Type B pancreatic cell (in vitro differentiated cells): ENCODE measurements at regions not wholly inside any gene's neighbourhood (a gene's known extent, or its start where the extent isn't known, plus 50 kb on each side); places are given as distances from the start of the nearest gene placed in this dataset.

Experiments
- DNase-seq: peaks from one replicate; pipeline ENCODE4 v3.0.0; 2021; ENCODE audit warnings: mixed read lengths; ENCODE audit not compliant: unreplicated experiment; ENCODE audit errors: extremely low spot score
- H3K27ac Mint-ChIP-seq: 2 replicates; pipeline ENCODE4 v1.8.0; 2021; ENCODE audit warnings: mild to moderate bottlenecking, mixed read lengths
- H3K27me3 Mint-ChIP-seq: 2 replicates; pipeline ENCODE4 v1.8.0; 2021; ENCODE audit warnings: mixed read lengths
- H3K36me3 Mint-ChIP-seq: 2 replicates; pipeline ENCODE4 v1.8.0; 2021; ENCODE audit warnings: mixed read lengths
- H3K4me1 Mint-ChIP-seq: one replicate; pipeline ENCODE4 v1.8.0; 2021; ENCODE audit warnings: mixed read lengths; ENCODE audit not compliant: unreplicated experiment
- H3K4me3 Mint-ChIP-seq: 2 replicates; pipeline ENCODE4 v1.8.0; 2021; ENCODE audit warnings: mild to moderate bottlenecking, mixed read lengths
- H3K9me3 Mint-ChIP-seq: 2 replicates; pipeline ENCODE4 v1.8.0; 2021; ENCODE audit warnings: mixed read lengths
- CTCF ChIP-seq: fragments of 200-600 bp; sonication (generic); conservative IDR thresholded peaks from 2 replicates; pipeline ENCODE4 v1.5.0; 2021; ENCODE audit warnings: antibody characterized with exemption, mild to moderate bottlenecking

DNA sequence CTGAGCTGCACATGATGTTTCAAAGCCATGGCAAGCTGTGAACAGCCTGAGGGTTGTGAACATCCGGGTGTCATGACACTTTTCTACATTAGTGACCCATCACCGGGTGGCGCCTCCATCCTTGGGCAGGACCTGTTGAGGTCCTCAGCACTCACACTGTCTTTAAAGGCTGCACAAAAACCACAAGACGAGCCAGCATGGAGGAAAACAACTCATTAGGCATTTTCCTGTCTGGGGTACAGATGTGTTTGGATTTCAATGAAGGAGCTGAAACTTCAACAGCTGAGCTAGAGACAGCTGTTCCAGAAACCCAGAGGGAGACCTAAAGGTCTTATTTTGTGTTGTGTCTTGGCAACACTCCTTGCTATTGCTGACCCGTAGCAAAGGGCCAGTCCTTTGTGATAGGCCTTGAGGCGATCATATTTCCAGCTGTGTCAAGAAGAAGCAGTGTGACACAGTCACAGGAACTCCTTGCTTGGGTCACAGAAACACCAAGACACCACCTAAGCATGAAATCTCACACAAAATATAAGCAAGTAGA is 151.8 kb upstream of the VLDLR start:
- DNase-seq, result no peak
- peaks cover 8% of the 10 kb centered on the region for H3K9me3 Mint-ChIP-seq
- H3K36me3 Mint-ChIP-seq, result peaks cover 3% of the 10 kb centered on the region
- H3K4me1 Mint-ChIP-seq, result peaks cover 22% of the 10 kb centered on the region
- H3K27me3 Mint-ChIP-seq, result no peaks in the 10 kb centered on the region
- no peak for TF ChIP-seq CTCF
- H3K4me3 Mint-ChIP-seq, result no peak overlapping the region
- no peak overlapping the region for H3K27ac Mint-ChIP-seq

DNA sequence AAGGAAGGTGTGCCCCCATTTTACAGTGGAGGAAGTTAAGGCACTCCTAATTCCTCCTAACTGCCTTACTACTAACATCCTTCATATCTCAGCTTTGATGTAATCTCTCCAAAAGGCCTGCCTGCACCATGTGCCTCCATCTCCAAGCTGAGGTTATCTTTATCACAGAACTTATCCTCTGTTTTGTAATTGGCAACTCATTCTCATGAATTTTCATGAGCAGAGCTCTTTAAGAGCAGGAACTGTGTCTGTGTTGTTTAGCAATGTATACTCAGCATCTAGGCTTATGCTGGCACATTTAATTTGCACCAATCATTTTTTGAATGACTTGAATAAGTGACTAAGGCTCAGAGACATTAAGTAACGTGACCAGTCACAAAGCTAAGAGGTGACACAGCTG is 147.9 kb upstream of the VLDLR start:
- no peaks in the 10 kb centered on the region for H3K27me3 Mint-ChIP-seq
- no peak overlapping the region for H3K27ac Mint-ChIP-seq
- DNase-seq, result no peak
- peaks cover 22% of the 10 kb centered on the region for H3K4me1 Mint-ChIP-seq
- H3K9me3 Mint-ChIP-seq, result peaks cover 3% of the 10 kb centered on the region
- no peak overlapping the region for H3K4me3 Mint-ChIP-seq
- no peak for TF ChIP-seq CTCF
- no peaks in the 10 kb centered on the region for H3K36me3 Mint-ChIP-seq

GRCh38 chr9:2477755-2478154 is 143.8 kb upstream of the VLDLR start:
- peaks cover under 1% of the 10 kb centered on the region for H3K9me3 Mint-ChIP-seq
- peaks cover 19% of the 10 kb centered on the region for H3K4me1 Mint-ChIP-seq
- TF ChIP-seq CTCF, result no peak
- H3K27ac Mint-ChIP-seq, result no peak overlapping the region
- DNase-seq, result no peak
- H3K36me3 Mint-ChIP-seq, result no peaks in the 10 kb centered on the region
- H3K4me3 Mint-ChIP-seq, result no peak overlapping the region
- H3K27me3 Mint-ChIP-seq, result no peaks in the 10 kb centered on the region

DNA sequence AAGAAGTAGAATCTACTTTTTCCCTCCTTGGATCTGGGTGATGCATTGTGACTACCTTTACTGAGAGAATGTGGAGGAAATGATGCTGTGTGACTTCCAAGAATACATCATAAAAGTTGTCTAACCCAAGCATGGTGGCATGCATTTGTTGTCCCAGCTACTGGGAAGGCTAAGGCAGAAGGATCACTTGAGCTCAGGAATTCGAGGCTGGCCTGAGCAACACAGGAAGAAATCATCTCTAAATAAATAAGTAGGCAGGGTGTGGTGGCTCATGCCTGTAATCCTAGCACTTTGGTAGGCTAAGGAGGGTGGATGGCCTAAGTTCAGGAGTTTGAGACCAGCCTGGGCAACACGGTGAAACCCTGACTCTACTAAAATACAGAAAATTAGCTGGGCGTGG is 143.2 kb upstream of the VLDLR start:
- H3K27ac Mint-ChIP-seq, result no peak overlapping the region

DNA sequence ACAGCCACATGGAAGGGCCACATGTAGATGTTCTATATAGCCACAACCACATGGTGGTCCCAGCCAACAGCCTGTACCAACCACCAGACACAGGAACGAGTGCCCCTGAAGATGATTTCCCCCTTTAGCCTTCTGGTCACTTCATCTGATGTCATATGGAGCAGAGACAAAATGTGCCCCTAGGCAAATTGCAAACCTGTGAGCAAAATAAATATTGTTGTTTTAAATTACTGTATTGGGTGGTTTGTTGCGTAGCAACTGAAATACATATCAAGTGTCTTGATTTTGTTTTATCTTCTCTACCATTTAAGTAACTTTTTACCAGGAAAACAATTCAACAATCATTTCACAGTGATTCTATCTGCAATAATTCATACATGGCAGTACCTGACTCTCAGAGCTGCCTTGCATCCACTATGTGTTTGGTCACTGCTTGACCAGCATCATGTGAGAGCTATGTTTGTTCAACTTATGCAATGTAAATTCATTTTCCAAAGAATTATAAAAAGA is 142.5 kb upstream of the VLDLR start:
- Mint-ChIP-seq H3K36me3 (no peaks in the 10 kb centered on the region), H3K9me3 (no peaks in the 10 kb centered on the region), H3K4me1 (peaks cover 14% of the 10 kb centered on the region), H3K4me3 (no peak overlapping the region), H3K27ac (no peak overlapping the region), H3K27me3 (no peaks in the 10 kb centered on the region)
- DNase-seq, result no peak
- TF ChIP-seq CTCF, result no peak

More for the DNA sequence above, 143.2 kb upstream of the VLDLR start:
- Mint-ChIP-seq H3K4me1 (peaks cover 19% of the 10 kb centered on the region), H3K4me3 (no peak overlapping the region), H3K9me3 (no peaks in the 10 kb centered on the region), H3K27me3 (no peaks in the 10 kb centered on the region), H3K36me3 (no peaks in the 10 kb centered on the region)
- DNase-seq, result no peak
- no peak for TF ChIP-seq CTCF
